ENCODE measurements at regions not wholly inside any gene's neighbourhood (a gene's known extent, or its start where the extent isn't known, plus 50 kb on each side); places are given as distances from the start of the nearest gene placed in this dataset.
"Not testable (repeated sequence)": the region's sequence is repeated elsewhere in the genome, so short reads cannot be mapped to it uniquely, and the experiment has no call there.

- not testable (repeated sequence) for TF ChIP-seq EZH2 (IDR thresholded peaks at IDR 0.05); FOXP2 (optimal IDR thresholded peaks at IDR 0.05; ENCODE audit: control extremely low read depth, extremely low read length, insufficient read depth); POLR2AphosphoS5 (IDR thresholded peaks at IDR 0.05; ENCODE audit: borderline replicate concordance, low read depth, low read length)
Measured at GRCh38 chr3:30479737-30480136, 126.7 kb upstream of the TGFBR2 start.
